ENCODE measurements at regions not wholly inside any gene's neighbourhood (a gene's known extent, or its start where the extent isn't known, plus 50 kb on each side); places are given as distances from the start of the nearest gene placed in this dataset.

GRCh38 chr7:52026140-52026539 lies 709.5 kb upstream of the COBL start:
- no peak overlapping the region for H2BK20ac ChIP-seq (ENCODE audit: low read depth, low read length)
- no peak for TF ChIP-seq MAZ (IDR thresholded peaks at IDR 0.05; ENCODE audit: borderline replicate concordance, low read depth, low read length)
- TF ChIP-seq RFX5 (IDR thresholded peaks at IDR 0.05; ENCODE audit: low read depth, low read length): no peak
- TF ChIP-seq CTCF (conservative IDR thresholded peaks at IDR 0.05; ENCODE audit: low read depth, low read length): no peak
- no peak for TF ChIP-seq CEBPB (IDR thresholded peaks at IDR 0.05; ENCODE audit: low read depth, low read length)
- TF ChIP-seq RCOR1 (IDR thresholded peaks at IDR 0.05; ENCODE audit: insufficient replicate concordance, low read length): no peak
- no peak for TF ChIP-seq NFE2L2 (IDR thresholded peaks at IDR 0.05; ENCODE audit: low read depth, low read length)
- no peak for TF ChIP-seq SMC3 (IDR thresholded peaks at IDR 0.05; ENCODE audit: low read depth, low read length)
- TF ChIP-seq BHLHE40 (IDR thresholded peaks at IDR 0.05; ENCODE audit: low read depth, low read length): no peak
- TF ChIP-seq RAD21 (IDR thresholded peaks at IDR 0.05; ENCODE audit: low read length): no peak
- no peak for TF ChIP-seq ELK1 (IDR thresholded peaks at IDR 0.05; ENCODE audit: borderline replicate concordance, low read depth, low read length)
- TF ChIP-seq FOS (IDR thresholded peaks at IDR 0.05; ENCODE audit: low read depth, low read length): no peak
- no peak overlapping the region for H3K56ac ChIP-seq (ENCODE audit: extremely low read depth, insufficient read depth, low read length)
- 0 out of 2 replicates have a peak, but pooled peaks cover 4% of the 10 kb centered on the region for H3K9me3 ChIP-seq (ENCODE audit: control insufficient read depth, insufficient read depth, low read length)
- H3K18ac ChIP-seq (ENCODE audit: low read depth, low read length): no peak overlapping the region
- H2BK5ac ChIP-seq (ENCODE audit: low read depth, low read length, poor library complexity, severe bottlenecking): no peak overlapping the region
- CTCF ChIA-PET: no interaction called here
- H2BK15ac ChIP-seq (ENCODE audit: low read depth, low read length): no peak overlapping the region
- 76% methylated on average over 6 of the region's 11 CpGs; no CpG with 5 or more reads in 1 of the 2 experiments for WGBS, 2 experiments (ENCODE audit: extremely low coverage in 2 of 2, insufficient read length in 1 of 2)
- no peaks in the 10 kb centered on the region for H4K20me1 ChIP-seq (ENCODE audit: insufficient read depth, low read length)
- no peaks in the 10 kb centered on the region for H3K4me1 ChIP-seq (ENCODE audit: control insufficient read depth, insufficient read depth, low read length)
- BruUV-seq (replicated peaks): no TSS peak
- no peaks in the 10 kb centered on the region for H3K27me3 ChIP-seq (ENCODE audit: control insufficient read depth, insufficient read depth, low read length)
- intact Hi-C loops (cut with micrococcal nuclease): no loop called here
- no peaks in the 10 kb centered on the region for H3K9me1 ChIP-seq (ENCODE audit: insufficient read depth, low read length)
- DNase-seq (no peak), ATAC-seq (ENCODE audit: low read depth) (no peak)
- no peak overlapping the region for H2BK120ac ChIP-seq (ENCODE audit: low read depth, low read length)
- H3K14ac ChIP-seq (replicated peaks; ENCODE audit: low read depth, low read length): no peak overlapping the region
- H3K4ac ChIP-seq (ENCODE audit: low read depth, low read length): no peak overlapping the region
- no peak overlapping the region for H4K5ac ChIP-seq (ENCODE audit: low read depth, low read length)
- no peak overlapping the region for H4K8ac ChIP-seq (ENCODE audit: low read depth in 2 of 2, low read length in 2 of 2)
- H3K23ac ChIP-seq (ENCODE audit: low read depth, low read length): no peak overlapping the region
- H2AK9ac ChIP-seq (replicated peaks; ENCODE audit: low read depth, low read length, poor library complexity): no peak overlapping the region
- dilution Hi-C loops (cut with HindIII; ENCODE audit: low sequenced_read_pairs, unreplicated experiment): no loop called here
- no peak overlapping the region for H3K9ac ChIP-seq (ENCODE audit: low read depth, low read length)
- no peak overlapping the region for H2AFZ ChIP-seq (replicated peaks; ENCODE audit: low read length, poor library complexity)
- no peaks in the 10 kb centered on the region for H3K79me1 ChIP-seq (ENCODE audit: low read depth in 1 of 2, low read length in 2 of 2)
- no peak overlapping the region for H3K27ac ChIP-seq (ENCODE audit: insufficient read depth, low read length)
- no peak overlapping the region for H2AK5ac ChIP-seq (ENCODE audit: low read depth, low read length)
- POLR2A ChIA-PET (ENCODE audit: unreplicated experiment): no interaction called here
- H3K4me3 ChIP-seq (ENCODE audit: insufficient read depth, low read depth, low read length): no peak overlapping the region
- in situ Hi-C loops (cut with MboI; ENCODE audit: low sequenced_read_pairs): no loop called here
- no peak overlapping the region for H3K4me2 ChIP-seq (ENCODE audit: low read depth, low read length)
- H4K91ac ChIP-seq (ENCODE audit: insufficient read depth, low read depth, low read length): no peak overlapping the region
- H3K36me3 ChIP-seq (ENCODE audit: control insufficient read depth, insufficient read depth, low read length): no peaks in the 10 kb centered on the region
